ENCODE measurements at regions not wholly inside any gene's neighbourhood (a gene's known extent, or its start where the extent isn't known, plus 50 kb on each side); places are given as distances from the start of the nearest gene placed in this dataset.

DNA sequence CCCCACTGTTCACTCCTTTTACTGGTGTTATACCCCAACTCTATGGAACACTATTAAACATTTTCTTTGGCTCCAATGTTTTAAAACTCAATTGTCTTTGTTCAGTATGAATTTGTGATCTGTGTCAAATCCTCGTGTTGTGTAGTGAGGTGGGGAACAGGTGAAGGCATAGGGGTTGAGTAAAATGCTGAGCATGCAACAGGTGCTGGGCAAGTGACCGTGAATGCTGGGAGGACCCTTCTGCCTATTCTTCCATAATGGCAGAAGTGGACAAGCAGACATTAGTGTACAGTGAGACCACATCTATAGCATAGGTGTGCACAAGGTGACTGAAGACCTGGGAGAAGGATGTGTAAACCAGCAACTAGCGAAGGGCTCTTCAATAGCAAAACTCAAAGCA lies 1188.0 kb downstream of the UQCRFS1 start:
- DNase-seq: no peak

DNA sequence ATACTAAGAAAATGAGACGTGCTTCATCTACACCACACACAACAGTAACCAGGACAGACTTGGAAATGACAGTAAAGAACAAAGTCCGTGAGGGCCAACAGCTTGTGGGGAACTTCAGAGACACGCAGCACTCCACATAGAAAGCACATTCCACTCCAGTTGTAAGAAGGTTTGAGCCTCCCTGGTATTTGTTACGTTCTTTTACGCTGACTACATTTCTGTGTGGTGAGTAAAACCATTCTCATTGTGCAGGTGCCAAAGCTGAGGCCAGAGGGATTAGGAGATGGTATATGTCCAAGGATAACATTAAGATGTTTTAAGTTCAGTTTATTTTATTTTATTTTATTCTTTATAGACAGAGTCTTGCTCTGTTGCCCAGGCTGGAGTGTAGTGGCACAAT lies 1189.9 kb downstream of the UQCRFS1 start:
- DNase-seq: no peak

GRCh38 chr19:28022506-28022905 lies 1190.4 kb downstream of the UQCRFS1 start:
- no peak for DNase-seq

GRCh38 chr19:28021259-28022185 lies 1191.4 kb downstream of the UQCRFS1 start:
- DNase-seq: no peak

DNA sequence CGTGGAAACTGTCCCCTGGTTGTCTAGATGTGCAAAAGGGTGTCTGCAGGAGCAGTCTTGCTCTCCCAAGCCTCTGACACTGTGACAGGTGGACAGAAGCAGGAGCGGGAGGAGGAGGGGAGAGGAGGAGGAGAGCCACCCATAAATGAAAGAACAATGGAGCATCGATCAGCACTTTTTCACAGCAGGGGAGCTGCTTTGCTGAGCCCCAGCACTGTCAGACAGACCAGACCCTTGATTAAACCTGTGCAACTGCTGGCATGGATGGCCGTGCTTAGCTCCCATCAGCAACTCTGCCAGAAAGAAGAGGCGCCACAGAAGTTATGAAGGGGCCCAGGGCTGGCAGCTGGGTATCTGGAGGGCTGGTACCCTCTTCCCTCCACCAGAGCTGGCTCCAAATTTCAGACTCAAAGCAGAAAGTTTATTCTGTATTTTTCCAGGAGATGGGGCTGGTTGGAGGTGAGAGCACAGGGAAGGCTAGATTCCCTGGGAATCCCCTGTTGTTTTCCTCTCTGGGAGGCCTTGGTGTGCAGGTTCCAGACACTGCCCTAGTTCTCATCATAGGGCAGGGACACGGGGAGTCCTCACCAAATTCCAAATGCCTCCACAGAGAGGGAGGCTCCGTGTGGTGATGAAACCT lies 1192.2 kb downstream of the UQCRFS1 start:
- no peak for DNase-seq

- DNase-seq: no peak
Measured at GRCh38 chr19:28019901-28020300, 1193.0 kb downstream of the UQCRFS1 start.

DNA sequence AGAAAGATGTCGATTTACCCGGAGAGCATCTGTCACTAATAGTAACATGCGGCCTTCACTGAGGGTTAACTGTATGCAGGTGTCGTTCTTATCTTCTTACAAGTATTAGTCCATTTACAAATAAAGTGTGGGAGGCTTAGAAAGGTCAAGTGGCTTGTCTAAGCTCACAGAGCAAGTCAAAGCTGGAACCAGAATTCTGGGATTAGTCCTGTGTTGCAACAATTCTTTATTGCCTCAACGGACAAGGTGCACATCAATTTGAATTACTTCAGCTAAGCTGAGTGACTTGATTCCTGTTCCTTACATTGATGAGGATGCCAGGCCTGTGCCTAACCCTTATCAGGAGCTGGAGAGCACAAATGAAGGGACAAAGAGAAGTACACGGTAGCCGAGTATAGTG lies 1193.6 kb downstream of the UQCRFS1 start:
- DNase-seq: no peak

DNA sequence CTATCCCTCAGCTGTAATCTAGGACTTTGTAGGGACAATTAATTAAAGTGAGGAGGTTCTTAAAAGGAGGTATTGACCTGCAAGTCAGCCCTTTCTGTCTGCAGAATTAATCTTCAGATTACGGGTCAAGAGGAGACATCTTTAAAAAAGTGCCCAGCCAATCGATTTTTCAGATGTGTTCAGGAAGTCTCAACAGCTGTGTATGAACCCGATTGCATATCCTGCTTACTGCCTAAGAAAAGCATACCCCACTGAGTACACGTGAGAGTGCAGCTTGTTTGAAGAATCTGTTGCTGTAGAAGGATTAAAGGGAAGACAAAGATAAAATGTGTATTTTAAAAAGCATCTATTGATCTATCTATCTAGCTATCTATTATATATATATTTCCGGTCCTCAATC lies 1194.5 kb downstream of the UQCRFS1 start:
- DNase-seq: no peak

GRCh38 chr19:28014615-28015405 lies 1198.1 kb downstream of the UQCRFS1 start:
- no peak for DNase-seq

DNA sequence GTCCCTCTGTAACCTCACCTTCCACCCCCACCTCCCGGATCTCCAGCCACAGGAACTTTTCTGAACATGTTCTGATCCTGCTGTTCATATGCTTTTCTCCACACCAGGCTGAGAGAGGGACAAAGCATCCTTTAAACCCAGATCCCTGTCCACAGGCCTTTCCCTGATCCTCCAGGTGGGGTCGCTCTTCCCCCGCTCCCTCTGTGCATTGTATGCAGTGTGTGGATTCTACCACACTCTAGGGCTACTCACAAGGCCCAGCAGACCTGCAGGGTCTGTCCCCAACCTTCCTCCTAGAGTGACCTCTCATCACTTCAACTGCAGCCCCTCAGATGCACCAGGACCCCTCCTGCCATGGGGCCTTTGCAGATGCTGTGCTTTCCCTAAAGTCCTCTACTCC lies 1200.6 kb downstream of the UQCRFS1 start:
- no peak for DNase-seq

DNA sequence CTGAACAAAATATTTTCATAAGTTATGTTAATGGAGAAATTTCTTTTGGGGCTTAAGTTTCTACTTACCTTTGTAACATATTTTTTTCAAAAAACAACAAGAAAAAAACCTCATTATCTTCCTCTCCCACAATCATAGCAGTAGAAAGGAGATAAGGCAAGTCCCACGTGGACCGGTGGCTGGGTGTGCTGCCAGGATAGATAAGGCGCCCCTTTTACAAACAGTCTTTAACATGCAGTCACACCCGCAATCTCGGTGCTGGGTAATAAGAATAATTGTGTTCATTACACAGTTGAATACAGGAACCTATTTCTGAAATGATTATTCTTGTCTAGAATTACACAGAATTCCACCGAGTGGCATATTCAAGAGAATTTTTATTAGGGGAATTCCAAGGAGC lies 1202.3 kb downstream of the UQCRFS1 start:
- DNase-seq: no peak

- no peak for DNase-seq
Measured at GRCh38 chr19:28009696-28010095, 1203.3 kb downstream of the UQCRFS1 start.

- DNase-seq: no peak
Measured at GRCh38 chr19:28008695-28009094, 1204.3 kb downstream of the UQCRFS1 start.

DNA sequence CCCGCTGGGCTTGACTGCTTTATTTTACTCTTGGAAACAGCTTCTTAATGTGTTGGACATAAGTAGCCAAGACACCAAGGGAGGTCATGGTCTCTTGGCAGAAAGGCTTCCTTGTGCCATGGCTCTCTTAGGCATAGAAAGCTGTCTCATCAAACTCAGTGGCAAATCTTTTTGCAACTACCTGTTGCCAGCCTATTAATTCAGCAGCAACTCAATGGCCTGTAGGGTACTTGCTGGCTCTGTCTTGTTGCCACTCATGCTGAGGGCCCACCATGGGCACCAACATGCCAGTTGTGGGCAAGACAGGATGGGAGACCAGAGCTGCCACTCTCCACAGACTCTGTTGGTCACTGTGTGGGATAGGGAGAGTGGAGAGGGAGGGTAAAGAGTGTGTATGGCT lies 1209.4 kb downstream of the UQCRFS1 start:
- DNase-seq: no peak

DNA sequence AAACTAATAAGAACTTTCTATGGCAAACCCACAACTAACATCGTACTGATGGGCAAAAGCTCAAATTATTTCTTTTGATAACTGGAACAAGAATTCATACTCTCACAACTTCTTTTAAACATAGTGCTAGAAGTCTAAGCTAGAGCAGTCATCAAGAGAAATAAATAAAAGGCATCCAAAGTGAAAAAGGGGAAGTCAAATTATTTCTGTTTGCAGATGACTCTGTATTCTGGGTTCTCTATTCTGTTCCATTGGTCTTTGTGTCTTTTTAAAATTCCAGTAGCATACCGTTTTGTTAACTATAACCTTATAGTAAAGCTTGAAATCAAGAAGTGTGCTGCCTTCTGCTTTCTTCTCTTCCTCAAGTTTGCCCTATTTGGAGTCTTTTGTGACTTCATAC lies 1215.9 kb downstream of the UQCRFS1 start:
- no peak for DNase-seq

- DNase-seq: no peak
Measured at GRCh38 chr19:27993619-27994570, 1219.1 kb downstream of the UQCRFS1 start.

- no peak for DNase-seq
Measured at GRCh38 chr19:27986299-27986698, 1226.7 kb downstream of the UQCRFS1 start.

- no peak for DNase-seq
Measured at GRCh38 chr19:27975419-27976005, 1237.4 kb downstream of the UQCRFS1 start.

DNA sequence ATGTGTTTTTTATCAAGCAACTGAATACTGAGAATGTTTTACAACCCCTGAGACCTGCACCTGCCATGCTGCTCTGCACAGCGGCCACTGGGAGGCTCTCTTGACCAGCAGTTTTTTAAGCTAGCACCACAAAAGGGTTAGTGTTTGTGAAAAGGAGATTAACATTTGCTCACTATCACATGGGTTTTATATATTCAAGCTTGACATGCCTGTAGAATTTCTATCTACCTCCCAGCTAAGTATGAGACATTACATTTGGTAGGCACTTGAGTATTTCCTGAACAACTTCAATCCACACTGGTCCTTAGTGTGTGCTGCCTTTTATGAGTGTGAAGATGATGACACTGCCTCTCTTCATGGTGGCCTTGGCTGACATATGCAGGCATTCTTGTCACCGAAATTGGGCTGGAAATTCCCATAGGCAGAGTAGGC lies 1238.9 kb downstream of the UQCRFS1 start:
- no peak for DNase-seq

GRCh38 chr19:27972291-27973040 lies 1240.5 kb downstream of the UQCRFS1 start:
- DNase-seq: no peak

DNA sequence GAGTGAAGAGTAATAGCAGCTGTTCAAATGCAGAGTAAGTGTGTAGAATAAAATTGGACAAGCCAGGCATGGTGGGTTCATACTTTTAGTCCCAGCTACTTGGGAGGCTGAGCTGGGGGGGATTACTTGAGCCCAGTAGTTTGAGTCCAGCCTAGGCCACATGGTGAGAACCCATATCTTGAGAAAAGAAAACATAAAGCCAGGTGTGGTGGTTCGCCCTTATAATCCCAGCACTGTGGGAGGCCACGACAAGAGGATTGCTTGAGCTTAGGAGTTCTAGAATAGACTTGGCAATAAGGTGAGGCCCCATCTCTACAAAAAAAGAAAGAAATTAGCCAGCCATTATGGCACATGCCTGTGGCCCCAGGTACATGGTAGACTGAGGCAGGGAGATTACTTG lies 1241.1 kb downstream of the UQCRFS1 start:
- DNase-seq: no peak
